Activated CD4-positive, alpha-beta memory T cell treated with anti-CD3 and anti-CD28 coated beads for 36 hours (primary cell): ENCODE measurements at regions not wholly inside any gene's neighbourhood (a gene's known extent, or its start where the extent isn't known, plus 50 kb on each side); places are given as distances from the start of the nearest gene placed in this dataset.
"Not testable (repeated sequence)": the region's sequence is repeated elsewhere in the genome, so short reads cannot be mapped to it uniquely, and the experiment has no call there.

Source experiments
- CTCF ChIA-PET: fragments of 350-600 bp; sonication (Branson Sonifier 250); formaldehyde crosslinking; loops from one replicate; lab custom pipeline; 2021; ENCODE audit warnings: antibody characterized with exemption, inconsistent platforms; lab: Charles Lee
- POLR2A ChIA-PET: fragments of 350-600 bp; sonication (Branson Sonifier 250); formaldehyde crosslinking; loops from one replicate; lab custom pipeline; 2021; ENCODE audit warnings: antibody characterized with exemption; lab: Charles Lee
- DNase-seq: peaks from one replicate; pipeline ENCODE4 v3.0.0-alpha.2; 2020
- H3K27ac Mint-ChIP-seq: one replicate; pipeline ENCODE4 v1.8.0; 2021; ENCODE audit warnings: mixed read lengths
- H3K27me3 Mint-ChIP-seq: one replicate; pipeline ENCODE4 v1.8.0; 2021; ENCODE audit warnings: mixed read lengths
- H3K36me3 Mint-ChIP-seq: one replicate; pipeline ENCODE4 v1.8.0; 2021; ENCODE audit warnings: mixed read lengths
- H3K4me1 Mint-ChIP-seq: one replicate; pipeline ENCODE4 v1.8.0; 2021; ENCODE audit warnings: low read depth, mixed read lengths
- H3K4me3 Mint-ChIP-seq: one replicate; pipeline ENCODE4 v1.8.0; 2021; ENCODE audit warnings: mild to moderate bottlenecking, mixed read lengths
- H3K9me3 Mint-ChIP-seq: one replicate; pipeline ENCODE4 v1.8.0; 2021; ENCODE audit warnings: mixed read lengths
- intact Hi-C: fragments of 100-400 bp; cut with micrococcal nuclease; formaldehyde crosslinking; loops from one replicate; pipeline ENCODE4 v1.15.1; 2023

- Mint-ChIP-seq H3K4me3 (no peak overlapping the region), H3K9me3 (peaks cover 24% of the 10 kb centered on the region), H3K27me3 (no peaks in the 10 kb centered on the region), H3K4me1 (no peaks in the 10 kb centered on the region), H3K36me3 (no peaks in the 10 kb centered on the region), H3K27ac (no peak overlapping the region)
- CTCF ChIA-PET, result no interaction called here
- POLR2A ChIA-PET, result no interaction called here
- no peak for DNase-seq
- intact Hi-C loops, result no loop called here
Observed at GRCh38 chr16:51524555-51525373, 373.7 kb upstream of the SALL1 start.

GRCh38 chr16:51524070-51524469 is 373.0 kb upstream of the SALL1 start:
- intact Hi-C loops, result no loop called here
- POLR2A ChIA-PET, result no interaction called here
- peaks cover 31% of the 10 kb centered on the region for H3K9me3 Mint-ChIP-seq

GRCh38 chr16:51523400-51523799 is 372.3 kb upstream of the SALL1 start:
- Mint-ChIP-seq H3K4me3 (no peak overlapping the region), H3K27ac (no peak overlapping the region), H3K4me1 (no peaks in the 10 kb centered on the region), H3K9me3 (peaks cover 31% of the 10 kb centered on the region), H3K27me3 (no peaks in the 10 kb centered on the region), H3K36me3 (no peaks in the 10 kb centered on the region)
- CTCF ChIA-PET, result no interaction called here
- no peak for DNase-seq
- POLR2A ChIA-PET, result no interaction called here
- intact Hi-C loops, result no loop called here

More at GRCh38 chr16:51524070-51524469, 373.0 kb upstream of the SALL1 start:
- Mint-ChIP-seq H3K4me3 (no peak overlapping the region), H3K4me1 (no peaks in the 10 kb centered on the region), H3K27ac (no peak overlapping the region), H3K36me3 (no peaks in the 10 kb centered on the region), H3K27me3 (no peaks in the 10 kb centered on the region)
- CTCF ChIA-PET, result no interaction called here
- no peak for DNase-seq

- ChIA-PET POLR2A (no interaction called here), CTCF (no interaction called here)
- Mint-ChIP-seq H3K4me1 (no peaks in the 10 kb centered on the region), H3K4me3 (no peak overlapping the region), H3K27me3 (no peaks in the 10 kb centered on the region), H3K9me3 (peaks cover 36% of the 10 kb centered on the region), H3K27ac (no peak overlapping the region), H3K36me3 (no peaks in the 10 kb centered on the region)
- intact Hi-C loops, result no loop called here
- no peak for DNase-seq
Observed at GRCh38 chr16:51522902-51523301, 371.8 kb upstream of the SALL1 start.

GRCh38 chr16:51516960-51517359 is 365.9 kb upstream of the SALL1 start:
- DNase-seq, intact Hi-C loops, H3K27ac Mint-ChIP-seq, H3K36me3 Mint-ChIP-seq, CTCF ChIA-PET, H3K4me3 Mint-ChIP-seq, H3K4me1 Mint-ChIP-seq, POLR2A ChIA-PET, H3K27me3 Mint-ChIP-seq: not testable (repeated sequence)
- H3K9me3 Mint-ChIP-seq, result peaks cover 33% of the 10 kb centered on the region

- Mint-ChIP-seq H3K27ac (no peak overlapping the region), H3K4me3 (no peak overlapping the region), H3K4me1 (no peaks in the 10 kb centered on the region), H3K36me3 (no peaks in the 10 kb centered on the region), H3K27me3 (no peaks in the 10 kb centered on the region), H3K9me3 (peaks cover 20% of the 10 kb centered on the region)
- intact Hi-C loops, result no loop called here
- no peak for DNase-seq
- CTCF ChIA-PET, result no interaction called here
- POLR2A ChIA-PET, result no interaction called here
Observed at GRCh38 chr16:51510416-51510815, 359.3 kb upstream of the SALL1 start.

GRCh38 chr16:51509336-51509735 is 358.3 kb upstream of the SALL1 start:
- no peaks in the 10 kb centered on the region for H3K4me1 Mint-ChIP-seq
- no peak overlapping the region for H3K27ac Mint-ChIP-seq
- no peaks in the 10 kb centered on the region for H3K36me3 Mint-ChIP-seq
- ChIA-PET CTCF (no interaction called here), POLR2A (no interaction called here)
- H3K4me3 Mint-ChIP-seq, result no peak overlapping the region
- DNase-seq, result no peak
- peaks cover 20% of the 10 kb centered on the region for H3K9me3 Mint-ChIP-seq
- no peaks in the 10 kb centered on the region for H3K27me3 Mint-ChIP-seq
- intact Hi-C loops, result no loop called here

GRCh38 chr16:51508490-51509212 is 357.6 kb upstream of the SALL1 start:
- Mint-ChIP-seq H3K4me1 (no peaks in the 10 kb centered on the region), H3K27ac (no peak overlapping the region), H3K36me3 (no peaks in the 10 kb centered on the region), H3K9me3 (peaks cover 16% of the 10 kb centered on the region), H3K27me3 (no peaks in the 10 kb centered on the region), H3K4me3 (no peak overlapping the region)
- ChIA-PET POLR2A (no interaction called here), CTCF (no interaction called here)
- intact Hi-C loops, result no loop called here
- no peak for DNase-seq

GRCh38 chr16:51507286-51507685 is 356.2 kb upstream of the SALL1 start:
- POLR2A ChIA-PET, result no interaction called here
- intact Hi-C loops, result no loop called here
- H3K9me3 Mint-ChIP-seq, result peaks cover 12% of the 10 kb centered on the region

GRCh38 chr16:51500306-51500705 is 349.2 kb upstream of the SALL1 start:
- intact Hi-C loops, result no loop called here
- Mint-ChIP-seq H3K4me1 (no peaks in the 10 kb centered on the region), H3K9me3 (peaks cover 16% of the 10 kb centered on the region), H3K36me3 (no peaks in the 10 kb centered on the region), H3K4me3 (no peak overlapping the region), H3K27ac (no peak overlapping the region), H3K27me3 (no peaks in the 10 kb centered on the region)
- DNase-seq, result no peak
- POLR2A ChIA-PET, result no interaction called here
- CTCF ChIA-PET, result no interaction called here

More at GRCh38 chr16:51507286-51507685, 356.2 kb upstream of the SALL1 start:
- Mint-ChIP-seq H3K27ac (no peak overlapping the region), H3K4me3 (no peak overlapping the region), H3K36me3 (no peaks in the 10 kb centered on the region), H3K27me3 (no peaks in the 10 kb centered on the region), H3K4me1 (no peaks in the 10 kb centered on the region)
- CTCF ChIA-PET, result no interaction called here
- DNase-seq, result no peak

- no peaks in the 10 kb centered on the region for H3K27me3 Mint-ChIP-seq
- ChIA-PET CTCF (no interaction called here), POLR2A (no interaction called here)
- no peak overlapping the region for H3K27ac Mint-ChIP-seq
- no peaks in the 10 kb centered on the region for H3K4me1 Mint-ChIP-seq
- no peak overlapping the region for H3K4me3 Mint-ChIP-seq
- H3K36me3 Mint-ChIP-seq, result no peaks in the 10 kb centered on the region
- intact Hi-C loops, result no loop called here
- DNase-seq, result no peak
- H3K9me3 Mint-ChIP-seq, result peaks cover 19% of the 10 kb centered on the region
Observed at GRCh38 chr16:51497541-51498211, 346.6 kb upstream of the SALL1 start.

- H3K27ac Mint-ChIP-seq, result no peak overlapping the region
- no peak overlapping the region for H3K4me3 Mint-ChIP-seq
- peaks cover 7% of the 10 kb centered on the region for H3K9me3 Mint-ChIP-seq
- no peak for DNase-seq
- H3K4me1 Mint-ChIP-seq, result no peaks in the 10 kb centered on the region
- H3K27me3 Mint-ChIP-seq, result no peaks in the 10 kb centered on the region
- ChIA-PET POLR2A (no interaction called here), CTCF (no interaction called here)
- intact Hi-C loops, result no loop called here
- no peaks in the 10 kb centered on the region for H3K36me3 Mint-ChIP-seq
Observed at GRCh38 chr16:51490866-51491265, 339.8 kb upstream of the SALL1 start.
